AG10803 (cell line): ENCODE measurements at regions not wholly inside any gene's neighbourhood (a gene's known extent, or its start where the extent isn't known, plus 50 kb on each side); places are given as distances from the start of the nearest gene placed in this dataset.
"Not testable (repeated sequence)": the region's sequence is repeated elsewhere in the genome, so short reads cannot be mapped to it uniquely, and the experiment has no call there.

ENCODE experiments used
- DNase-seq: peaks from one replicate; pipeline ENCODE4 v3.0.0; 2010; ENCODE audit warnings: low read depth
- H3K4me3 ChIP-seq: 2 replicates; pipeline ENCODE4 v1.5.1; 2011; ENCODE audit warnings: mild to moderate bottlenecking, low read length, control low read depth
- TF ChIP-seq, protein P1 (sequence below): conservative IDR thresholded peaks from 2 replicates; pipeline ENCODE4 v1.5.1; 2011; ENCODE audit warnings: mild to moderate bottlenecking, low read length, control low read depth, inconsistent platforms

- no peak overlapping the region for H3K4me3 ChIP-seq
- TF ChIP-seq, protein P1, sequence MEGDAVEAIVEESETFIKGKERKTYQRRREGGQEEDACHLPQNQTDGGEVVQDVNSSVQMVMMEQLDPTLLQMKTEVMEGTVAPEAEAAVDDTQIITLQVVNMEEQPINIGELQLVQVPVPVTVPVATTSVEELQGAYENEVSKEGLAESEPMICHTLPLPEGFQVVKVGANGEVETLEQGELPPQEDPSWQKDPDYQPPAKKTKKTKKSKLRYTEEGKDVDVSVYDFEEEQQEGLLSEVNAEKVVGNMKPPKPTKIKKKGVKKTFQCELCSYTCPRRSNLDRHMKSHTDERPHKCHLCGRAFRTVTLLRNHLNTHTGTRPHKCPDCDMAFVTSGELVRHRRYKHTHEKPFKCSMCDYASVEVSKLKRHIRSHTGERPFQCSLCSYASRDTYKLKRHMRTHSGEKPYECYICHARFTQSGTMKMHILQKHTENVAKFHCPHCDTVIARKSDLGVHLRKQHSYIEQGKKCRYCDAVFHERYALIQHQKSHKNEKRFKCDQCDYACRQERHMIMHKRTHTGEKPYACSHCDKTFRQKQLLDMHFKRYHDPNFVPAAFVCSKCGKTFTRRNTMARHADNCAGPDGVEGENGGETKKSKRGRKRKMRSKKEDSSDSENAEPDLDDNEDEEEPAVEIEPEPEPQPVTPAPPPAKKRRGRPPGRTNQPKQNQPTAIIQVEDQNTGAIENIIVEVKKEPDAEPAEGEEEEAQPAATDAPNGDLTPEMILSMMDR, result no peak
- no peak for DNase-seq
Measured at GRCh38 chr6:126955621-126956020, 162.8 kb upstream of the RSPO3 start.

DNA sequence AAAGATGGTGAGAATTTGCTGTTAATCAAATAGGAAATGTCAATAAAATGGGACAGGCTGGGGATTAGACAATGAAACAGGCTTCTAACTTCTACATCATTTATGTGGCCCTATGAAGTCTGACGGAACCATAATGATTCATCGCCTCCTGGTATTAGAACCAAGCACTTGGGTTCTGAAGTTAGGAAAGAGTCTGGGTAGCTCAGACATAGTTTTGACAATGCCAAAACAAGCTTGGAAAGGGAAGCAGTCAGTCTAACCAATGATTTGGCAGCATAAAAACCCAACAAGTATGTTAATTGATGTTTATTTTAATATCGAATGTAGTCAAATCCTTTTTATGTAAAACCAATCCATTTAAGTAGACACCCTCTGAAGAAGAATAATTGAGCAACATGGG, 160.8 kb upstream of the RSPO3 start:
- TF ChIP-seq, protein P1, result no peak
- no peak overlapping the region for H3K4me3 ChIP-seq
- peak; percentile 8 for DNase-seq

DNA sequence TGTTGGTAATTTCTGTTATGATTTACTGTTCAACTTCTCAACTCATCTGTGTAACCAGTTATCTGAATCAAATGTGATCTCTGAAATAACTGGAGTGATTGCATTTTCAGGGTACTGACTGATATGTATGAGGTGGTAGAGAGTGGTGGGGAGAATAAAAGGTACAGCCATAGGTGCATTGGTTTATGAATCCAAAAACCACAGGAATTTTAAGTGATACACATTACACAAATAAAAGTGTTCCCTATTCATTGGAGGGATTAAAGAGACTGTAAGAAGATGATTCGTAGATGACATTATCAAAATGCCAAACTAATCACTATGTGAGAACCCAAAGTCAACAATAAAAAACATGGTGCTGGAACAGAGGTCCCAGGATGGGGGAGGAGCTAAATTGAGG, 158.7 kb upstream of the RSPO3 start:
- TF ChIP-seq, protein P1, result no peak
- H3K4me3 ChIP-seq, result no peak overlapping the region
- no peak for DNase-seq

DNA sequence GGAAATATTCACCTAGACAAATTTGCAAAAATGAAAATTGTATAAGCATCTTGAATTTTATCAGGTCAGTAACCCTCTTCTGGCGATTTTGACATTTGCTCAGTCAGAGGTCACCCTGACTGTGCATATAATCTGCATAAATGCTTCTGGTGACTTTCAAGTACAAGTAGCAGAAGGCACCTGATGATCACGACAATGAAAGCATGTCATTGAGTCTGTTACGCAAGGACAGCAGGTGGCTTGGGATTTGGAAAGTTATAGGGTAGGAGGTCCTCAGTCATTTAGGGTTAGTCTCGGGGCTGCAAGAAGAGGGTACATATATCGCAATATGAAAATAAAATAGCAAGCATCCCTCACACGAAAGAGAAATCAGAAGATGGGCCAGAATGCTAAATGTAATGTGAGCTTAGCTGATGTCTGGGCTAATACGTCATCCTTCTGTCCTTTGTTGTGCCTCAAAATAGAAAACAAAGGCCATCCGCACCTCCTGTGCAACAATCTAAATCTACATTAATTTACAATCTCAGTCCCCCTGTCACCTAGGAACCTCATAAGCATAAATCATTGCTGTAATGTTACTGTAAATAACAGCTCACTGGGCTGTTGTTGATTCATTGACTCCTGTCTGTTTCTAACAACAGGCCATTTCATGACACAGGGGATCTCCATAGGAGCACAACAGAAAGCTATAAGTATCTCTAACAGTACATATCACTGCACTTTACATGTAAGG, 155.2 kb upstream of the RSPO3 start:
- TF ChIP-seq, protein P1, result no peak
- no peak overlapping the region for H3K4me3 ChIP-seq
- DNase-seq, result no peak

- DNase-seq, result no peak
- no peak overlapping the region for H3K4me3 ChIP-seq
- TF ChIP-seq, protein P1, result no peak
Measured at GRCh38 chr6:126967296-126968005, 151.0 kb upstream of the RSPO3 start.

GRCh38 chr6:126976253-126976797, 142.1 kb upstream of the RSPO3 start:
- no peak for DNase-seq
- TF ChIP-seq, protein P1, result no peak
- H3K4me3 ChIP-seq, result no peak overlapping the region

- TF ChIP-seq, protein P1, result no peak
- DNase-seq, result no peak
- H3K4me3 ChIP-seq, result no peak overlapping the region
Measured at GRCh38 chr6:126983779-126984178, 134.7 kb upstream of the RSPO3 start.

DNA sequence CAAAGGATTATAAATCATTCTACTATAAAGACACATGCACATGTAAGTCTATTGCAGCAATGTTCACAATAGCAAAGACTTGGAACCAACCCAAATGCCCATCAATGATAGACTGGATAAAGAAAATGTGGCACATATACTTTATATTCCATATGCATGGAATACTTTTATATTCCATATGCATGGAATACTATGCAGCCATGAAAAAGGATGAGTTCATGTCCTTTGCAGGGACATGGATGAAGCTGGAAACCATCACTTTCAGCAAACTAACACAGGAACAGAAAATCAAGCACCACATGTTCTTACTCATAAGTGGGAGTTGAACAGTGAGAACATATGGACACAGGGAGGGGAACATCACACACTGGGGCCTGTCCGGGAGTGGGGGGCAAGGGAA, 130.3 kb upstream of the RSPO3 start:
- DNase-seq, H3K4me3 ChIP-seq: not testable (repeated sequence)
